NCI-H2029 treated with DMSO at 0.1 percent for 48 hours (cell line): ENCODE measurements at regions not wholly inside any gene's neighbourhood (a gene's known extent, or its start where the extent isn't known, plus 50 kb on each side); places are given as distances from the start of the nearest gene placed in this dataset.
"Not testable (repeated sequence)": the region's sequence is repeated elsewhere in the genome, so short reads cannot be mapped to it uniquely, and the experiment has no call there.

Source experiments
- DNase-seq: peaks from one replicate; lab custom pipeline; 2025; lab: John Stamatoyannopoulos, UW

DNA sequence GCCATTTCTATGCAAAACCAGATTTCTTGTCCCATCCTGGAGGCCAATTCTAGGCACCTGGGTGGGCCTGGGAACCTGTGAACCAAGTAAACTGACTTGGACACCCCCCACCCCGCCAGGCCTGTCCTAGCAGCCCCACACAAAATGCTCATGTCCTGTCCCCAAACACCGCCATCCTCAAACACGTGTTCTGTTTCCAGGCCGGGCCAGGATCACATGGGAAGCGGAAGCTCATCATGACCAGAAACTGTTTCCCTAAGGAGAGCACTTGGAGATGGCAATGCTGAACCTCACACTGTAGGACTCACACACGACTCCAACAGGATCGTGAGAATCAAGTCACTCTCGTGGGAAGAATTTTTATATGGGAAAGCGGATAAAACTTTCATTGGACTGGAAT, 78.7 kb upstream of the DRD5 start:
- DNase-seq, result not testable (repeated sequence)

DNA sequence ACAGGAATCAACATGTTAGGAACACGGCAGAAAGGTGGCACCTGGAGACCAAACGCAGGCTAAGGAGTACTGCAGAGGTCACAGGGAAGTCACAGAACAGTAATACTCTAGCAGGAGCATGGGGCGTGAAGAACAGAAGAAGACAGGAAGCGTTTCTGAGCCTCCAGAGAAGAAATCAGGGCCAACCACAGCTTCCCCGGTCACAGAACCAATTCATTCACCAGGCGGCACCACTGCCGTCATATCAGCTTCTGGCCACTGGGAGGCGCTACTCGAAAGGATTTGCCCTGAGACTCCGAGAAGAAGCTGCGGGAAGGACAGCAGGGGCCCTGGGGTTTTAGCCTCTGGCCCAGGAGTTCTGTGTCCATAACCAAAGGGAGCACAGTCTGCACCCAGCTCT, 78.0 kb upstream of the DRD5 start:
- DNase-seq, result peak; percentile 33

DNA sequence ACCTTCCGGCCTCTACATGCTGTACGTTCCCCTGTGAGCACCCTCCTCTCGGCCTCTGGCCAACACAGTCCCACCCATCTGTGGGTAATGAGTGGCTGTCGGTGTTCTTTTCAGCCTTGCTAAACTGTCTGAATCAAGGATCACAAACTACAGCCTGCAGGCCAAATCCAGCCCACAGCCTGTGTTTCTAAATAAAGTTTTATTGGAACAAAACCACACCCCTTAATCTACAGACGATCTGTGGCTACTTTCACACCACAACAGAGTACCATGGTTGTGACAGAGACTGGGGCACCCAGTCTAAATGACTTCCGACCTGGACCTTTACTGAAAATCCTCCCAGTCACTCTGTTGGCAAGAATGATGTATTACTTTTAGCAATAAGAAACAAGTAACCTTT, 77.3 kb upstream of the DRD5 start:
- DNase-seq, result not testable (repeated sequence)

DNA sequence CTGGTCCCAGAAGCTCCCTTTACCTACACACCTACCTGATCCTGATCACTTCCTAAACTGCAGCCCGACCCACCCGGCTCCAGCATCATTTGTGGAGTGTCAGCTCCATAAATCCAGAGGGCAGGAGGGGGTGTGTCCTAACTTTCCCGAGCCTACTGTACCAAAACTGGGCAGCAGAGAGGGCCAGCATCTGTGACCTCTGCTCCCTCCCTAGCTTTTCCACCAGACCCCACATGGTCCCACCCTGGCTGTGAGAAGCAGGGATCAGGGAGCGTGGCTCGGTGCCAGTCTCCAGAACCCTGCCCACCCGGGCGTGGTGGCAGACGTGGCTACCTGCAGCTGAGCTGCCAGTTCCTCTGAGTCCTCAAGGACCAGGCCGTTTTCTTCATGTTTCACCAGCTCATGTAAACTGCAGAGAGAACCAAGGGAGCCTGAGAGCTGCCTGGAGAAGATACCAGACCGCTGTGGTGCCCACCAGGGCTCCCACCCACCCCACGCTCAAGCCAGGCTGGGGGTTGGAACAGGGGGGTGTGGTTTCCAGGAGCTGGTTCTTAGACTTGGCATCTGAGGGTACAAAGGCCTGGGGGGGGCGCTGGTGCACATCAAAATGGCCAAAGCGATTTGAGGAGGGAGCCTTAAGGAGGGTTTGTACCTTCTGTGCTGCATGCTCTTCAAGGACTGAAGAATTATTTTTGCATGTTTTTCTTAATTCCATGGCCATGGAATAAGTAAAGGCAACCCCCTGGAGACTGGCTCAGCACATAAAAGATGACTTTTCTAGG, 76.7 kb upstream of the DRD5 start:
- no peak for DNase-seq

DNA sequence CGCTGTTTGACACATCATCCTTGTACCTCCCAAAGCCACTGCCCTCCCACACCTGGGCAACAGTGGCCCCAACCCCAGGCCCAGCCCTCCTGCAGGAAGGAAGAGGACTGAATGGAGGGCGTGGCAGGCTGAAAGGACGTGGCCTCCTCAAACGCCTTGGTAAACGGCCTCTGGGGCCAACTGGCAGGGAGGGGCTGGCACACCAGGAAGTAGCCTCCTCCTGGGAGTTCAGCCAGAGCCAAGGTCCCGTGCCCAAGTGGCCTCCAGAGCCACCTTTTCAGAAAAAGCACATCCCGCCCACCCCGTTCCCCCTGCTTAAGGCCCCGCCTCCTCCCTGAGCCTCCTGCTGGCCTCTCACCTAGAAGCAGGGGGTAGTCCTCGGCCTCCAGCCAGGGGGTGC, 74.2 kb upstream of the DRD5 start:
- peak; percentile 70 for DNase-seq

- DNase-seq, result peak; percentile 20
Measured at GRCh38 chr4:9707936-9708335, 73.5 kb upstream of the DRD5 start.

DNA sequence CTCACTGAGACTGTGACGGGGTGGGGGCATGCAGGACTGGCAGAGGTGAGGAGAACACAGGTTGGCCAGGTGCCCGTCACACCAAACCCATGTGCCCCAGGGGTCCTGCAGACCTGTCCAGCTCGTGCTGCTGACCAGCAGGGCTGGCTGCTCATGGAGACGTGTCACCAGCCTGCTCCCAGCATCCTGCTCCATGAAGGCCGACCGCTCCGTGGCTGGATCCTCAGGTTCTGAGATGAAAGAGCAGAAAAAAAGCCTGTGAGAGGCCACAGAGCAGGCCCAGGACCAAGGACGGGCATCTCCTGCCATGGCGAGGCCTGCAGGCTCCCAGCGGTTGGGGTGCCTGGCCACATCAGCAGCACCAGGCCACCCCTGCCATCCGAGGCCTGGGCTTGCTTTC, 71.7 kb upstream of the DRD5 start:
- no peak for DNase-seq

- not testable (repeated sequence) for DNase-seq
Measured at GRCh38 chr4:9715271-9715670, 66.2 kb upstream of the DRD5 start.

DNA sequence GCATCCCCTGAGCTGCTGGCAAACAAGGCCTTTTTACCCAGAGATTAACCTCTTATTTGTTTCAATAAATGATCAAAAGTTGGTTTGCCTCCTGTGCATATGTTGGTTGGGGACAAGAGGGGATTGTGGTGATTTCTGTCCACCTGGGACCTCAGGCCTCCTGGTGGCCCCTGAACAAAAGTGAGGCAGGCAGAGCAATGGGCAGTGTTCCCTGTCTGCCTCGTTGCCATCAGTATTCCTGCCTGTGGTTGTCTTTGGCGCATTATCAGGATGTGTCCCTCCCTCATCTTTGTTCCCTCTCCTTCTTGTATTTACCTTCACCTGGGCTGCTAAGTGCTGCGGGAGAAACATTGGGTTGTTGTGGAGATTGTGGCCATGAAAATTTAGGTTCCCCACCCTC, 65.3 kb upstream of the DRD5 start:
- DNase-seq, result no peak

GRCh38 chr4:9718246-9718939, 63.0 kb upstream of the DRD5 start:
- not testable (repeated sequence) for DNase-seq

- not testable (repeated sequence) for DNase-seq
Measured at GRCh38 chr4:9722131-9722530, 59.3 kb upstream of the DRD5 start.
